ENCODE measurements at regions not wholly inside any gene's neighbourhood (a gene's known extent, or its start where the extent isn't known, plus 50 kb on each side); places are given as distances from the start of the nearest gene placed in this dataset.

DNA sequence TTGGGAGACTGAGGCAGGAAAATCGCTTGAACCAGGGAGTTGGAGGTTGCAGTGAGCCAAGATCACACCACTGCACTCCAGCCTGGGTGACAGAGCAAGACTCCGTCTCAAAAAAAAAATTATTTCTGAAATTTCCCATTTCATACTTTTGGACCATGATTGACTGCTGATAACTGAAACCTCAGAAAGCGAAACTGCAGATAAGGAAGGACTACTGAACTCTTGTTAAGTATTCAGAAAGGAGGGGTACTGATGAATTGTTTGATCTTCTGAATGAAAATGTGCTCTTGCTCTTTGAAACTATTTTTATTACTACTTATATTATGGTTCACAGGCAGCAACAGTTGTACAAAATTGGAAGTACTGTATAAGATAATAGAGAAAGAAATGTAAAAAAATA lies 69.0 kb downstream of the HDGFL1 start:
- no peaks in the 10 kb centered on the region for H3K27me3 ChIP-seq
- DNase-seq (ENCODE audit: low spot score) = no peak
- no peaks in the 10 kb centered on the region for H3K4me1 ChIP-seq (ENCODE audit: insufficient read depth)
- 87% methylated on average over 3 of the region's 3 CpGs for WGBS (ENCODE audit: low lambda C conversion rate, missing lambda C conversion rate)
- no peaks in the 10 kb centered on the region for H3K36me3 ChIP-seq (replicated peaks; ENCODE audit: insufficient read depth, low read depth)
- no peak overlapping the region for H3K4me2 ChIP-seq
- no peaks in the 10 kb centered on the region for H3K79me2 ChIP-seq
- H3K4me3 ChIP-seq = no peak overlapping the region
- H3K9me3 ChIP-seq (ENCODE audit: low read depth) = no peaks in the 10 kb centered on the region
- H3K27ac ChIP-seq = no peak overlapping the region
- H2AFZ ChIP-seq = no peak overlapping the region
- TF ChIP-seq EZH2phosphoT487 (IDR thresholded peaks at IDR 0.05; ENCODE audit: low read depth, severe bottlenecking, unreplicated experiment) = no peak
- H3K9me2 ChIP-seq (replicated peaks; ENCODE audit: insufficient read depth) = no peaks in the 10 kb centered on the region
- H4K20me1 ChIP-seq (ENCODE audit: insufficient read depth, poor library complexity, severe bottlenecking) = no peaks in the 10 kb centered on the region

DNA sequence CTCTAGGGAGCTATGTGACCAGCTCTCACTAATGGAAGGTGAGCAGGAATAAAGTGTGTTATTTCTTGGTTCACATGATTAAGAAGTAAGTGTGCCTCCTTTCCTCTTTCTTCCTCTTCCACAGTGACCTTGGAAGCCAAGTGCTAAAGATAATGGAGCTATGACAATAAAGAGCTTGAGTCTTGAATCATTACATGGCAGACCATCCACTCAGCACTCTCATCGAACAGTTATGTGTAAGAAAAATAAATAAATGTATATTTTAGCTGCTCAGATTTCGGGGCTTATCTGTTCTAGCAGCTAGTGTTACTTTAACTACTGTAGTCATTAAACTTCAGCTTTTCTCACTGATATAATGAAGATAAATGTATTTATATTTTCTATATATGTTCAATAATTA lies 72.9 kb downstream of the HDGFL1 start:
- no peaks in the 10 kb centered on the region for H3K9me2 ChIP-seq (replicated peaks; ENCODE audit: insufficient read depth)
- 69% methylated on average over 2 of the region's 2 CpGs for WGBS (ENCODE audit: low lambda C conversion rate, missing lambda C conversion rate)
- H4K20me1 ChIP-seq (ENCODE audit: insufficient read depth, poor library complexity, severe bottlenecking) = no peaks in the 10 kb centered on the region
- no peaks in the 10 kb centered on the region for H3K4me1 ChIP-seq (ENCODE audit: insufficient read depth)
- no peaks in the 10 kb centered on the region for H3K79me2 ChIP-seq
- no peaks in the 10 kb centered on the region for H3K36me3 ChIP-seq (replicated peaks; ENCODE audit: insufficient read depth, low read depth)
- no peak overlapping the region for H3K4me3 ChIP-seq
- TF ChIP-seq EZH2 (IDR thresholded peaks at IDR 0.05; ENCODE audit: borderline replicate concordance) (no peak), EZH2phosphoT487 (IDR thresholded peaks at IDR 0.05; ENCODE audit: low read depth, severe bottlenecking, unreplicated experiment) (no peak)
- TF ChIP-seq, protein P1, sequence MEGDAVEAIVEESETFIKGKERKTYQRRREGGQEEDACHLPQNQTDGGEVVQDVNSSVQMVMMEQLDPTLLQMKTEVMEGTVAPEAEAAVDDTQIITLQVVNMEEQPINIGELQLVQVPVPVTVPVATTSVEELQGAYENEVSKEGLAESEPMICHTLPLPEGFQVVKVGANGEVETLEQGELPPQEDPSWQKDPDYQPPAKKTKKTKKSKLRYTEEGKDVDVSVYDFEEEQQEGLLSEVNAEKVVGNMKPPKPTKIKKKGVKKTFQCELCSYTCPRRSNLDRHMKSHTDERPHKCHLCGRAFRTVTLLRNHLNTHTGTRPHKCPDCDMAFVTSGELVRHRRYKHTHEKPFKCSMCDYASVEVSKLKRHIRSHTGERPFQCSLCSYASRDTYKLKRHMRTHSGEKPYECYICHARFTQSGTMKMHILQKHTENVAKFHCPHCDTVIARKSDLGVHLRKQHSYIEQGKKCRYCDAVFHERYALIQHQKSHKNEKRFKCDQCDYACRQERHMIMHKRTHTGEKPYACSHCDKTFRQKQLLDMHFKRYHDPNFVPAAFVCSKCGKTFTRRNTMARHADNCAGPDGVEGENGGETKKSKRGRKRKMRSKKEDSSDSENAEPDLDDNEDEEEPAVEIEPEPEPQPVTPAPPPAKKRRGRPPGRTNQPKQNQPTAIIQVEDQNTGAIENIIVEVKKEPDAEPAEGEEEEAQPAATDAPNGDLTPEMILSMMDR (IDR thresholded peaks at IDR 0.05; ENCODE audit: poor library complexity) = no peak
- H3K27me3 ChIP-seq = no peaks in the 10 kb centered on the region
- no peak overlapping the region for H2AFZ ChIP-seq
- H3K27ac ChIP-seq = no peak overlapping the region
- H3K9me3 ChIP-seq (ENCODE audit: low read depth) = no peaks in the 10 kb centered on the region
- DNase-seq (ENCODE audit: low spot score) = no peak
- no peak overlapping the region for H3K4me2 ChIP-seq

DNA sequence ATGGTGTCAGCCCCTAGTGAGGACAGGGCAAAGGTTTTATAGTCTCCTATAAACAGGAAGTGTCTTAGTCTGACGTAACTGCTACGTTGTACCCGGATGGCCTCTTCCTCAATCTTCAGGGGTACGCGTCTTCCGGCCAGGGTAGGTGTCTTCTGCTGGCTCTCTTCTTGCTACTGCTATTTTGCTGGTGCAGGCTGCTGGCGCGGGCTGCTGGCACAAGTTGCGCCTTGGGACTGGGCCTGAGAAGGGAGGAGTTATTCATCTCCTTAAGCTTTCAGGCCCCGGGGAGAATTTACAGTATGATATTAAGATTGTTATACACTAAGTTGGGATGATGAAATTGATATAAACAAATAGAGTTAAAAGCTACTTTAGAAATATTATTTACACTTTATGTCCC lies 74.4 kb downstream of the HDGFL1 start:
- no peak for TF ChIP-seq EZH2phosphoT487 (IDR thresholded peaks at IDR 0.05; ENCODE audit: low read depth, severe bottlenecking, unreplicated experiment)
- TF ChIP-seq, protein P1 (IDR thresholded peaks at IDR 0.05; ENCODE audit: poor library complexity) = no peak
- no peak for TF ChIP-seq EZH2 (IDR thresholded peaks at IDR 0.05; ENCODE audit: borderline replicate concordance)
- no peak overlapping the region for H2AFZ ChIP-seq
- H3K79me2 ChIP-seq = no peaks in the 10 kb centered on the region
- no peak overlapping the region for H3K27ac ChIP-seq
- no peaks in the 10 kb centered on the region for H4K20me1 ChIP-seq (ENCODE audit: insufficient read depth, poor library complexity, severe bottlenecking)
- WGBS (ENCODE audit: low lambda C conversion rate, missing lambda C conversion rate) = 80% methylated on average over 10 of the region's 10 CpGs
- H3K4me3 ChIP-seq = no peak overlapping the region
- H3K4me2 ChIP-seq = no peak overlapping the region
- H3K36me3 ChIP-seq (replicated peaks; ENCODE audit: insufficient read depth, low read depth) = no peaks in the 10 kb centered on the region
- no peaks in the 10 kb centered on the region for H3K27me3 ChIP-seq
- no peak for DNase-seq (ENCODE audit: low spot score)
- no peaks in the 10 kb centered on the region for H3K9me3 ChIP-seq (ENCODE audit: low read depth)
- no peaks in the 10 kb centered on the region for H3K9me2 ChIP-seq (replicated peaks; ENCODE audit: insufficient read depth)
- no peaks in the 10 kb centered on the region for H3K4me1 ChIP-seq (ENCODE audit: insufficient read depth)

DNA sequence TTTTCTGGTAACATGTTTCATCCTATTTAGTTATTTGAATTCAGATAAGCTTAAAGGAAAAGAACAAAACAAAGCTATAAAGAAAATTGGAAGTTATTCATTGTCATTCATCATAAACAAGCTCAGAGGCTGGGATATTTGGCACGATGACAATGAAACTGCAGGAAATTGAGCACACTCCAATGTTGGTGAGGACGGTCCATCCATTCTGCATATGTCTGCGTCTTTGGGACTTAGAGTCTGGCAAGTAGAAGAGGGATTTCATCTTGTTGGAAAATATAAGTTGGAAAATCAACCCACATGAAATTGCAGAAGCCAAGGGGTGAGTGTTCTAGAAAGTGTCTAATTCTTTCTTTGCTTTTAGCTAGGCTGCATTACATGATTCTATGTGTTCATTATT lies 78.4 kb downstream of the HDGFL1 start:
- Histone ChIP-seq H3K79me2 (no peaks in the 10 kb centered on the region), H3K9me2 (replicated peaks; ENCODE audit: insufficient read depth) (no peaks in the 10 kb centered on the region), H3K4me1 (ENCODE audit: insufficient read depth) (no peaks in the 10 kb centered on the region), H3K27ac (no peak overlapping the region), H2AFZ (no peak overlapping the region), H3K4me3 (no peak overlapping the region), H3K27me3 (no peaks in the 10 kb centered on the region), H3K9me3 (ENCODE audit: low read depth) (no peaks in the 10 kb centered on the region), H3K4me2 (no peak overlapping the region), H3K36me3 (replicated peaks; ENCODE audit: insufficient read depth, low read depth) (no peaks in the 10 kb centered on the region), H4K20me1 (ENCODE audit: insufficient read depth, poor library complexity, severe bottlenecking) (no peaks in the 10 kb centered on the region)
- TF ChIP-seq EZH2 (IDR thresholded peaks at IDR 0.05; ENCODE audit: borderline replicate concordance) = no peak
- WGBS (ENCODE audit: low lambda C conversion rate, missing lambda C conversion rate) = 84% methylated on average over 3 of the region's 3 CpGs
- no peak for DNase-seq (ENCODE audit: low spot score)
